GM19463 (cell line): ENCODE measurements at regions not wholly inside any gene's neighbourhood (a gene's known extent, or its start where the extent isn't known, plus 50 kb on each side); places are given as distances from the start of the nearest gene placed in this dataset.

Experiments
- ATAC-seq: cut with Tn5 transposase; IDR thresholded peaks from one replicate; pipeline ENCODE4 v1.9.1; 2021; ENCODE audit warnings: mild to moderate bottlenecking, moderate library complexity; ENCODE audit not compliant: unreplicated experiment

DNA sequence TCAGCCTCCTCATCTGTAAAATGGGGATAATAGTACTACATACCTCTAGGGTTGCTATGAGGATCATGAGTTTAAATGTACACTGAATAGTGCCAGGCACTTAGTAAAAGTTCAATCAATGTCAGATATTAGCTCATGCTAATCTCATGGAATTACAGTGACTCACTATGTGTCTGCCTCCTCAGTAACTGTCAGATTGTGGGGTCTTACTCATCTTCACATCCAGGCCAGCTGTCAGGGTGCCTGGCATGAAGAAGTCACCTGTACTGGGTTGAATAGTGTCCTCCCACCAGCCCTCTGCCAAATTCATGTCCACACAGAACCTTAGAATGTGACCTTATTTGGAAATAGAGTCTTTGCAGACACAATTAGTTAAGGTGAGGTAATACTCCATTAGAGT, 54.3 kb upstream of the STIM2 start:
- ATAC-seq = no peak

DNA sequence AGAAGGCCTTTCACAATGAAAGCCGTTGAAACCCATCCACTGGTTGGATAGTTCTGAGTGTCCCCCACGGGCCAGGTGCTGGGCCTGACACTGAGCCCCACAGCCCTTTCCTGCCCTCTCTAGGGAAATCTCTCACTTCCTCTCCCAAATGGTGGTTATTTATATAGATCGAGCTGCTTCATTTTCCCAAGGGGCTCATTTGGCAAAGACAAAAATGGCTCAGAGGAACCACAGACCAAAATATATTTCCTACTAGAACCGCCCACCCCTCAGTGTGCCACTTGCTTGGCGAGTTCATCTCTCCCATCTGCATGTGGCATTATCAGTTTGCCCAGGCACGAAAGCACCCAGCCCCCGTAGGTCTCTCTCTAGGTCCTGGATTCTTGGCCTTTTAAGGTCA, 53.3 kb upstream of the STIM2 start:
- ATAC-seq = peak; percentile 40

GRCh38 chr4:26809811-26810210, 50.8 kb upstream of the STIM2 start:
- ATAC-seq = no peak
